ENCODE measurements at regions not wholly inside any gene's neighbourhood (a gene's known extent, or its start where the extent isn't known, plus 50 kb on each side); places are given as distances from the start of the nearest gene placed in this dataset.
A peak's percentile ranks its signal among the peaks of the same experiment; 100 is the strongest.
"Not testable (repeated sequence)": the region's sequence is repeated elsewhere in the genome, so short reads cannot be mapped to it uniquely, and the experiment has no call there.

DNA sequence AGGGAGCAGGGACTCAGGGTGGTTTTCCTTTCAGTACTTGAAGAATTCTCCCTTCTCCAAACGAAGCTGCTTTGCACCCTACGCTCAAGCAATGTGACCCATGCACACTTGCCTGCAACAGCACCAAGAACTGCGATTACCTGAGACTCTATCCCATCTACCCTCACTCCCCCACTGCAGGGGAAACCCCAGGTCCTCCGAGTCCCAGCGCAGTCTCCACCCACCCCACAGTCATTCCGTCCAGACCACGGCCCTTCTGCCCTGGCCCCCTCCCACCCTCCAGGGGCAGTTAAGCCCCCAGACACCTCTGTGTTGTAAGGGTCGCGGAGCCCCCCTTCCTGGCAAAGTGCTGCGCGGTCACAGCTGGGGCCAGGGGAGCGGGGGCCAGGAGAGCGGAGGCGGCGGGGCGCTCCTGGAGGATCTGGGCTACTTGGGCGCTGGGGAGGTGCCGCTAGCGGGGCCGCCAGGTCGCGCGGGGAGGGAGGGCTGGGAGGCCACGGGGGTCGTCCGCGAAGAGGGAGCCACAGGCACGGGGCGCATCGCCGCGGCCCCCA lies 59.9 kb upstream of the MSMB start:
- Histone ChIP-seq H3K4me1 (replicated peaks in 1 of 2; ENCODE audit: control insufficient read depth in 2 of 2, insufficient read depth in 2 of 2, low read length in 2 of 2) (peaks cover 0 to 20% of the 10 kb centered on the region in 2 experiments; a peak in 3 of 5 replicates), H3K9ac (ENCODE audit: insufficient read depth in 1 of 2, low read depth in 2 of 2, low read length in 2 of 2) (peak overlapping the region; percentile 31 to 89; a peak in 3 of 4 replicates), H3K4me2 (ENCODE audit: insufficient read depth, low read length) (peak overlapping the region; percentile 79), H3K27me3 (ENCODE audit: control insufficient read depth in 2 of 2, insufficient read depth in 2 of 2, low read length in 2 of 2) (peaks cover 8 to 13% of the 10 kb centered on the region in 2 experiments), H2AFZ (ENCODE audit: low read depth, low read length) (peak overlapping the region; percentile 87), H3K4me3 (peak overlapping the region; percentile 45)
- in situ Hi-C loops (cut with MboI): loop anchor here (5.0 kb wide), 3 partner anchors 61 to 1276 kb away; partner anchors contain the start of gene ZNF488
- CTCF ChIA-PET (ENCODE audit: low intra/inter-chr PET ratio); H3K27ac ChIP-seq (ENCODE audit: extremely low read depth, low read depth, low read length); FAIRE-seq; H3K79me2 ChIP-seq (ENCODE audit: control insufficient read depth, insufficient read depth, low read length); BruUV-seq (replicated peaks); H3K9me3 ChIP-seq (replicated peaks; ENCODE audit: control insufficient read depth, insufficient read depth, low read depth, low read length); H4K20me1 ChIP-seq (replicated peaks; ENCODE audit: control insufficient read depth, insufficient read depth, low read length); H3K9me1 ChIP-seq (ENCODE audit: control insufficient read depth, insufficient read depth, low read length); H3K36me3 ChIP-seq (ENCODE audit: control insufficient read depth, insufficient read depth, low read length); intact Hi-C loops (cut with micrococcal nuclease); DNase-seq (ENCODE audit: extremely low read depth in 1 of 4, low spot score in 3 of 4): not testable (repeated sequence)
- peak; percentile 67 for ATAC-seq
- 10% methylated on average over 22 of the region's 32 CpGs for WGBS (ENCODE audit: insufficient coverage, low coverage, missing lambda C conversion rate)
- peak; percentile 17; the same call in 1 of the 2 replicates for TF ChIP-seq ZBTB7A (IDR thresholded peaks at IDR 0.05; ENCODE audit: borderline replicate concordance, control insufficient read depth, low read depth, low read length)
- POLR2A ChIA-PET: interaction anchor here (0.6 to 0.7 kb wide), 2 partner anchors 36 to 1267 kb away, joined by 3 to 4 read pairs; no protein-coding TSS in a partner anchor

DNA sequence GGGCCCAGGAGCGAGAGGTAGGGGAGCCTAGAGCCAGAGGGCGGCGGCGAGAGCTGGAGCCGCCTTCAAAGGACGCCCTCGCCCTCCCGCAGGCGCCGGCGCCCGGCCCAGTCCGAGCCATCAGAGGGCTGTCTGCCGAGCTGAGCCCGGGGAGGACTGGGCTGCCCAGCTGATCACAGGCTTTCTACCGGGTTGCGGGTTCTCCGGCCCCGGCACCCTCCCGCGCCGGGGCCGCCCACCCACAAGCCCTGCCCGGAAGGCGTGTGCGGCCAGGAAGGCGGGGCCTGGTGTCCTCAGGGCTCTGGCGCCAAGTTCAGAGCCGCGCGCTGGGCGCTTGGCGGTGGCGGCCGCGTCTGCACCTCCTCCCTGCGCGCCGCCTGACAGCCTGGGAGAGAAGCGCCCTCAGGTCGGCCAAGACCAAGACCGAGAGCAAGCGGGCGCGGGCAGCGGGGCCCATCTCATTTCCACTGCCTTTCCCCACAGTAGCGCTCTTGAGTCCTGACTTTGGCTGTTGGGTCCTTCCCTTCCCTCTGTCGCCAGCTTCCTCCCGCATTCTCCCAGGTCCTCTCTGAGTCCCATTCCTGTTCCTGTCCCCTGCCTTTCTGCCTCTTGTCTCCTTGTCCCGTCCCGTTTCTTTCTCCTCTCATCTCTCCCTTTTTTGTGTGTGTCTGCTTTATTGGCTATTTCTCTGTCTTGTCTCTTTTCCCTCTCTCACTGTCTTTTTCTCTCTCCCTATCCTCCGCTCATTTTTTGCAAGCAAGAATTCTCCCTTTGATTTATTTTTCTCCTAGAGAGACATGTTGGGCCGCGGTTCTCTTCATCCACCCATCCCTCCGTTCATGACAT lies 60.6 kb upstream of the MSMB start:
- H3K27me3 ChIP-seq (ENCODE audit: control insufficient read depth in 2 of 2, insufficient read depth in 2 of 2, low read length in 2 of 2): peaks cover 8 to 13% of the 10 kb centered on the region in 2 experiments
- H3K36me3 ChIP-seq (ENCODE audit: control insufficient read depth, insufficient read depth, low read length): no peaks in the 10 kb centered on the region
- DNase-seq (ENCODE audit: extremely low read depth in 1 of 4, low spot score in 3 of 4) (peak; percentile 62 to 75 (median 70)), ATAC-seq (peak; percentile 99), FAIRE-seq (no peak)
- peak overlapping the region; percentile 79 for H3K4me2 ChIP-seq (ENCODE audit: insufficient read depth, low read length)
- peaks cover 0 to 20% of the 10 kb centered on the region in 2 experiments; a peak in 3 of 5 replicates for H3K4me1 ChIP-seq (replicated peaks in 1 of 2; ENCODE audit: control insufficient read depth in 2 of 2, insufficient read depth in 2 of 2, low read length in 2 of 2)
- intact Hi-C loops (cut with micrococcal nuclease) (no loop called here), in situ Hi-C loops (cut with MboI) (loop anchor here (5.0 kb wide), 3 partner anchors 61 to 1276 kb away; partner anchors contain the start of gene ZNF488)
- ChIA-PET CTCF (ENCODE audit: low intra/inter-chr PET ratio) (no interaction called here), POLR2A (interaction anchor here (0.6 to 1.1 kb wide), 6 partner anchors 10 to 1268 kb away, joined by 3 to 4 read pairs (median 3); no protein-coding TSS in a partner anchor)
- H3K9ac ChIP-seq (ENCODE audit: insufficient read depth in 1 of 2, low read depth in 2 of 2, low read length in 2 of 2): peak overlapping the region; percentile 31 to 89
- H3K27ac ChIP-seq (ENCODE audit: extremely low read depth, low read depth, low read length): no peak overlapping the region; the same call in 2 of the 3 replicates
- BruUV-seq (replicated peaks): no TSS peak
- peak overlapping the region; percentile 45 for H3K4me3 ChIP-seq
- peak overlapping the region; percentile 87 for H2AFZ ChIP-seq (ENCODE audit: low read depth, low read length)
- no peaks in the 10 kb centered on the region for H3K9me1 ChIP-seq (ENCODE audit: control insufficient read depth, insufficient read depth, low read length)
- no peaks in the 10 kb centered on the region for H4K20me1 ChIP-seq (replicated peaks; ENCODE audit: control insufficient read depth, insufficient read depth, low read length)
- 3% methylated on average over 33 of the region's 55 CpGs for WGBS (ENCODE audit: insufficient coverage, low coverage, missing lambda C conversion rate)
- H3K9me3 ChIP-seq (replicated peaks; ENCODE audit: control insufficient read depth, insufficient read depth, low read depth, low read length): no peaks in the 10 kb centered on the region
- H3K79me2 ChIP-seq (ENCODE audit: control insufficient read depth, insufficient read depth, low read length): no peaks in the 10 kb centered on the region
- TF ChIP-seq TAF9B (IDR thresholded peaks at IDR 0.05; ENCODE audit: partially characterized antibody) (no peak), ZNF707 (CRISPR knock-in tag; conservative IDR thresholded peaks at IDR 0.05) (no peak), ERF (CRISPR knock-in tag; IDR thresholded peaks at IDR 0.05) (no peak)
- TF ChIP-seq, protein P1, sequence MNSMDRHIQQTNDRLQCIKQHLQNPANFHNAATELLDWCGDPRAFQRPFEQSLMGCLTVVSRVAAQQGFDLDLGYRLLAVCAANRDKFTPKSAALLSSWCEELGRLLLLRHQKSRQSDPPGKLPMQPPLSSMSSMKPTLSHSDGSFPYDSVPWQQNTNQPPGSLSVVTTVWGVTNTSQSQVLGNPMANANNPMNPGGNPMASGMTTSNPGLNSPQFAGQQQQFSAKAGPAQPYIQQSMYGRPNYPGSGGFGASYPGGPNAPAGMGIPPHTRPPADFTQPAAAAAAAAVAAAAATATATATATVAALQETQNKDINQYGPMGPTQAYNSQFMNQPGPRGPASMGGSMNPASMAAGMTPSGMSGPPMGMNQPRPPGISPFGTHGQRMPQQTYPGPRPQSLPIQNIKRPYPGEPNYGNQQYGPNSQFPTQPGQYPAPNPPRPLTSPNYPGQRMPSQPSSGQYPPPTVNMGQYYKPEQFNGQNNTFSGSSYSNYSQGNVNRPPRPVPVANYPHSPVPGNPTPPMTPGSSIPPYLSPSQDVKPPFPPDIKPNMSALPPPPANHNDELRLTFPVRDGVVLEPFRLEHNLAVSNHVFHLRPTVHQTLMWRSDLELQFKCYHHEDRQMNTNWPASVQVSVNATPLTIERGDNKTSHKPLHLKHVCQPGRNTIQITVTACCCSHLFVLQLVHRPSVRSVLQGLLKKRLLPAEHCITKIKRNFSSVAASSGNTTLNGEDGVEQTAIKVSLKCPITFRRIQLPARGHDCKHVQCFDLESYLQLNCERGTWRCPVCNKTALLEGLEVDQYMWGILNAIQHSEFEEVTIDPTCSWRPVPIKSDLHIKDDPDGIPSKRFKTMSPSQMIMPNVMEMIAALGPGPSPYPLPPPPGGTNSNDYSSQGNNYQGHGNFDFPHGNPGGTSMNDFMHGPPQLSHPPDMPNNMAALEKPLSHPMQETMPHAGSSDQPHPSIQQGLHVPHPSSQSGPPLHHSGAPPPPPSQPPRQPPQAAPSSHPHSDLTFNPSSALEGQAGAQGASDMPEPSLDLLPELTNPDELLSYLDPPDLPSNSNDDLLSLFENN (IDR thresholded peaks at IDR 0.05; ENCODE audit: low read depth in 2 of 2, low read length in 2 of 2): no peak

Data from K562 (cell line).